HG03060 (cell line): ENCODE measurements at regions not wholly inside any gene's neighbourhood (a gene's known extent, or its start where the extent isn't known, plus 50 kb on each side); places are given as distances from the start of the nearest gene placed in this dataset.
A peak's percentile ranks its signal among the peaks of the same experiment; 100 is the strongest.

Experiments used
- ATAC-seq: cut with Tn5 transposase; IDR thresholded peaks from one replicate; pipeline ENCODE4 v1.9.1; 2021; ENCODE audit warnings: low read depth, moderate number of reproducible peaks; ENCODE audit not compliant: unreplicated experiment

- ATAC-seq = no peak
These were observed 209.7 kb downstream of the ESM1 start for GRCh38 chr5:54775645-54776044.

GRCh38 chr5:54774281-54775170, 210.9 kb downstream of the ESM1 start:
- ATAC-seq = no peak

GRCh38 chr5:54772684-54773083, 212.7 kb downstream of the ESM1 start:
- no peak for ATAC-seq

GRCh38 chr5:54772231-54772630, 213.2 kb downstream of the ESM1 start:
- ATAC-seq = no peak

- no peak for ATAC-seq
These were observed 215.6 kb downstream of the ESM1 start for GRCh38 chr5:54769746-54770145.

GRCh38 chr5:54769072-54769471, 216.3 kb downstream of the ESM1 start:
- ATAC-seq = no peak

- ATAC-seq = no peak
These were observed 218.6 kb downstream of the ESM1 start for GRCh38 chr5:54766748-54767147.

GRCh38 chr5:54765165-54766028, 220.0 kb downstream of the ESM1 start:
- no peak for ATAC-seq

- no peak for ATAC-seq
These were observed 221.0 kb downstream of the ESM1 start for GRCh38 chr5:54764102-54765090.

- ATAC-seq = no peak
These were observed 224.1 kb downstream of the ESM1 start for GRCh38 chr5:54761213-54761701.

GRCh38 chr5:54760182-54760935, 225.0 kb downstream of the ESM1 start:
- ATAC-seq = no peak

- ATAC-seq = no peak
These were observed 227.4 kb downstream of the ESM1 start for GRCh38 chr5:54758038-54758437.

GRCh38 chr5:54757541-54757940, 227.9 kb downstream of the ESM1 start:
- no peak for ATAC-seq

GRCh38 chr5:54756796-54757402, 228.5 kb downstream of the ESM1 start:
- no peak for ATAC-seq

- ATAC-seq = no peak
These were observed 229.1 kb downstream of the ESM1 start for GRCh38 chr5:54756301-54756700.

- ATAC-seq = no peak
These were observed 230.5 kb downstream of the ESM1 start for GRCh38 chr5:54754878-54755277.

- no peak for ATAC-seq
These were observed 231.0 kb downstream of the ESM1 start for GRCh38 chr5:54754420-54754819.

- no peak for ATAC-seq
These were observed 231.6 kb downstream of the ESM1 start for GRCh38 chr5:54753753-54754152.

- ATAC-seq = peak; percentile 96
These were observed 232.4 kb downstream of the ESM1 start for GRCh38 chr5:54753034-54753433.
